Hepatocyte (in vitro differentiated cells): ENCODE measurements at regions not wholly inside any gene's neighbourhood (a gene's known extent, or its start where the extent isn't known, plus 50 kb on each side); places are given as distances from the start of the nearest gene placed in this dataset.

Source experiments
- DNase-seq: peaks from one replicate; pipeline ENCODE4 v3.0.0-alpha.2; 2016; ENCODE audit warnings: low spot score
- H2AFZ ChIP-seq: fragments of 200-600 bp; sonication (generic); 2 replicates; pipeline ENCODE4 v1.6.0; 2016; ENCODE audit warnings: antibody characterized with exemption, mild to moderate bottlenecking
- H3K27ac ChIP-seq: fragments of 200-600 bp; sonication (generic); 2 replicates; pipeline ENCODE4 v1.5.1; 2016; ENCODE audit warnings: mild to moderate bottlenecking
- H3K27me3 ChIP-seq: fragments of 200-600 bp; sonication (generic); 2 replicates; pipeline ENCODE4 v1.6.1; 2016
- H3K36me3 ChIP-seq: fragments of 200-600 bp; sonication (generic); replicated peaks from 2 replicates; pipeline ENCODE4 v1.5.1; 2016; ENCODE audit warnings: low read depth; ENCODE audit not compliant: insufficient read depth
- H3K4me1 ChIP-seq: fragments of 200-600 bp; sonication (generic); 2 replicates; pipeline ENCODE4 v1.5.1; 2016; ENCODE audit warnings: mild to moderate bottlenecking, moderate library complexity; ENCODE audit not compliant: insufficient read depth
- H3K4me2 ChIP-seq: fragments of 200-600 bp; sonication (generic); 2 replicates; pipeline ENCODE4 v1.6.0; 2016
- H3K4me3 ChIP-seq: fragments of 200-600 bp; sonication (generic); 2 replicates; pipeline ENCODE4 v1.5.1; 2016; ENCODE audit warnings: mild to moderate bottlenecking
- H3K79me2 ChIP-seq: fragments of 200-600 bp; sonication (generic); 2 replicates; pipeline ENCODE4 v1.6.0; 2017; ENCODE audit warnings: mild to moderate bottlenecking
- H3K9me2 ChIP-seq: fragments of 200-600 bp; sonication (generic); replicated peaks from 2 replicates; pipeline ENCODE4 v1.6.0; 2017; ENCODE audit warnings: mild to moderate bottlenecking; ENCODE audit not compliant: insufficient read depth
- H3K9me3 ChIP-seq: fragments of 200-600 bp; sonication (generic); 2 replicates; pipeline ENCODE4 v1.5.1; 2016; ENCODE audit warnings: low read depth, mild to moderate bottlenecking
- H4K20me1 ChIP-seq: fragments of 200-600 bp; sonication (generic); 2 replicates; pipeline ENCODE4 v1.6.0; 2016; ENCODE audit warnings: mild to moderate bottlenecking; ENCODE audit not compliant: insufficient read depth, poor library complexity, severe bottlenecking
- CTCF ChIP-seq: fragments of 200-600 bp; sonication (generic); IDR thresholded peaks from 2 replicates; pipeline ENCODE4 v1.5.1; 2016; ENCODE audit warnings: antibody characterized with exemption, mild to moderate bottlenecking; ENCODE audit not compliant: poor library complexity
- EZH2 ChIP-seq: fragments of 200-600 bp; sonication (generic); IDR thresholded peaks from 2 replicates; pipeline ENCODE4 v1.6.1; 2016; ENCODE audit warnings: antibody characterized with exemption, mild to moderate bottlenecking, borderline replicate concordance
- EZH2phosphoT487 ChIP-seq: fragments of 200-600 bp; sonication (generic); IDR thresholded peaks from one replicate; pipeline ENCODE4 v1.6.1; 2018; ENCODE audit warnings: antibody characterized with exemption, mild to moderate bottlenecking, low read depth, moderate library complexity; ENCODE audit not compliant: unreplicated experiment, severe bottlenecking
- WGBS: methylation state at CpG from one replicate; pipeline ENCODE4 v1.1.6; 2016; ENCODE audit warnings: low lambda C conversion rate; ENCODE audit errors: missing lambda C conversion rate; 5-methylcytosine and 5-hydroxymethylcytosine counted together

DNA sequence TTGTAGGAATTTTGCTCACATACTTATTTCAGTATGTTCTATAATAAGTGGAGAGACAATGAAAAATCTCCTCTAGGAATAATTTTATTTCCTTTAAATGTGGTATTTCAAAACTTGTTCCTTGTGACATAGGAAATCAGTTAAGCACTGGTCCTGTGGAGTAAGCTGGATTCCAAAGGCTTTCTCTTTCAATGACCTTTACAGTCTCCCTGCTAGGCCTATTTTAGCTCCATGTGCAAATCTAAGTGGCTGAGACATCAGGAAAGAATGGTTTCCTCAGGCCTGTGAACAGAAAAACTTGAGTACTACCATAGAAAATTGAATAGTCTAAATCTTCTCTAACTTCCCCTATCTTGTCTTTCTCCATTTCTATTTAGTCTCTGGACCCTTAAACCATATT is 514.2 kb upstream of the TLE4 start:
- Histone ChIP-seq H2AFZ (no peak overlapping the region), H3K4me1 (no peaks in the 10 kb centered on the region), H3K79me2 (no peaks in the 10 kb centered on the region), H3K27ac (no peak overlapping the region), H3K4me2 (no peak overlapping the region), H4K20me1 (no peaks in the 10 kb centered on the region), H3K4me3 (no peak overlapping the region), H3K36me3 (no peaks in the 10 kb centered on the region), H3K9me2 (no peaks in the 10 kb centered on the region), H3K27me3 (no peaks in the 10 kb centered on the region), H3K9me3 (no peaks in the 10 kb centered on the region)
- no peak for TF ChIP-seq CTCF
- no peak for TF ChIP-seq EZH2
- TF ChIP-seq EZH2phosphoT487 = no peak
- DNase-seq = no peak

DNA sequence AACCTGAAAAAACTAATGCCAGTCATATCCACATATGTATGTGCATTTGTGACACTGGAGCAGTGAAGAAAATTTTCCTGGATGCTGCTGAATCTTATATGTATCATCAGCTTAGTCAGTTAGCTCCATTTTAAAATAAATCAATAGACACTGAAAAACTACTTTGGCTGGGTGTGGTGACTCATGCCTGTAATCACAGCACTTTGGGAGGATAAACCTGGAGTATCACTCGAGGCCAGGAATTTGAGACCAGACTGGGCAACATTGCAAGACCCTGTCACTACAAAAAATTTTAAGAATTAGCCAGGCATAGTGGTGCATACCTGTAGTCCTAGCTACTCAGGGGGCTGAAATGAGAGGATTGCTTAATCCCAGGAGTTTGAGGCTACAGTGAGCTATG is 511.0 kb upstream of the TLE4 start:
- Histone ChIP-seq H3K36me3 (no peaks in the 10 kb centered on the region), H3K27me3 (no peaks in the 10 kb centered on the region), H3K27ac (no peak overlapping the region), H2AFZ (no peak overlapping the region), H3K4me1 (no peaks in the 10 kb centered on the region), H3K79me2 (no peaks in the 10 kb centered on the region), H3K9me2 (no peaks in the 10 kb centered on the region), H3K9me3 (no peaks in the 10 kb centered on the region), H3K4me2 (no peak overlapping the region), H4K20me1 (no peaks in the 10 kb centered on the region), H3K4me3 (no peak overlapping the region)
- TF ChIP-seq CTCF (no peak), EZH2phosphoT487 (no peak), EZH2 (no peak)
- DNase-seq = no peak
- WGBS = 0% methylated on average over 1 of the region's 1 CpG

GRCh38 chr9:79061752-79062616 is 509.8 kb upstream of the TLE4 start:
- Histone ChIP-seq H3K9me2 (no peaks in the 10 kb centered on the region), H4K20me1 (no peaks in the 10 kb centered on the region), H3K4me1 (no peaks in the 10 kb centered on the region), H2AFZ (no peak overlapping the region), H3K27me3 (no peaks in the 10 kb centered on the region), H3K36me3 (no peaks in the 10 kb centered on the region), H3K79me2 (no peaks in the 10 kb centered on the region), H3K9me3 (no peaks in the 10 kb centered on the region), H3K4me2 (no peak overlapping the region), H3K27ac (no peak overlapping the region), H3K4me3 (no peak overlapping the region)
- no peak for DNase-seq
- TF ChIP-seq EZH2 (no peak), EZH2phosphoT487 (no peak), CTCF (no peak)
- WGBS = 82% methylated on average over 7 of the region's 7 CpGs
